B cell (primary cell): ENCODE measurements at regions not wholly inside any gene's neighbourhood (a gene's known extent, or its start where the extent isn't known, plus 50 kb on each side); places are given as distances from the start of the nearest gene placed in this dataset.

Source experiments
- ATAC-seq: fragments of 200-7000 bp; cut with Tn5 transposase; one replicate; pipeline ENCODE4 v1.10.0; 2021; ENCODE audit warnings: low read depth, mild to moderate bottlenecking, moderate number of reproducible peaks, moderate library complexity
- CTCF ChIA-PET: fragments of 350-600 bp; sonication (Branson Sonifier 250); formaldehyde crosslinking; loops from one replicate; lab custom pipeline; 2021; ENCODE audit warnings: antibody characterized with exemption, inconsistent platforms; lab: Charles Lee
- POLR2A ChIA-PET: fragments of 350-600 bp; sonication (Branson Sonifier 250); formaldehyde crosslinking; loops from one replicate; lab custom pipeline; 2021; ENCODE audit warnings: antibody characterized with exemption; lab: Charles Lee
- DNase-seq: peaks from one replicate; pipeline ENCODE4 v3.0.0; 2013
- H2AFZ ChIP-seq: 2 replicates; pipeline ENCODE4 v1.6.1; 2012; ENCODE audit warnings: mild to moderate bottlenecking, low read depth, low read length; ENCODE audit not compliant: insufficient read depth, poor library complexity, severe bottlenecking
- H3K27ac ChIP-seq, 2 donors: 1 replicate in 1 of 2; 2 replicates in 1 of 2; pipeline ENCODE4 v1.5.1; 2012 to 2013; ENCODE audit warnings: low read length in 2 of 2, mild to moderate bottlenecking in 2 of 2, moderate library complexity in 1 of 2
- H3K27me3 ChIP-seq, 4 experiments: fragments of 200-600 bp in 1 of 4; sonication (generic) in 1 of 4; replicated peaks in 1 of 4; 1 replicate in 2 of 4; 2 replicates in 2 of 4; pipeline versions ENCODE4 v1.6.1 to v1.7.0; 2013 to 2016; ENCODE audit warnings: low read length in 3 of 4, mild to moderate bottlenecking in 2 of 4, mixed read lengths in 1 of 4, moderate library complexity in 1 of 4; ENCODE audit not compliant: insufficient read depth in 4 of 4, control insufficient read depth in 3 of 4; ENCODE audit errors: control extremely low read depth in 1 of 4
- H3K36me3 ChIP-seq, 2 experiments: replicated peaks in 1 of 2; 1 replicate in 1 of 2; 2 replicates in 1 of 2; pipeline versions ENCODE4 v1.6.1 to v1.7.1; 2013; ENCODE audit warnings: low read length in 1 of 2; ENCODE audit not compliant: insufficient read depth in 2 of 2, control insufficient read depth in 1 of 2; ENCODE audit errors: control extremely low read depth in 1 of 2, extremely low read depth in 1 of 2
- H3K4me1 ChIP-seq, 2 donors: fragments of 200-600 bp in 1 of 2; sonication (generic) in 1 of 2; 1 replicate in 1 of 2; 2 replicates in 1 of 2; pipeline versions ENCODE4 v1.5.1 to v1.6.1; 2013 to 2017; ENCODE audit warnings: low read length in 2 of 2; ENCODE audit not compliant: control insufficient read depth in 2 of 2, insufficient read depth in 2 of 2
- H3K4me2 ChIP-seq: replicated peaks from 2 replicates; pipeline ENCODE3; 2012; ENCODE audit warnings: mild to moderate bottlenecking, low read depth, low read length; ENCODE audit not compliant: poor library complexity, severe bottlenecking
- H3K4me3 ChIP-seq, 5 experiments: fragments of 200-600 bp in 1 of 5; sonication (generic) in 1 of 5; 1 replicate in 3 of 5; 2 replicates in 2 of 5; pipeline versions ENCODE4 v1.5.1 to v1.7.0; 2011 to 2016; ENCODE audit warnings: low read length in 4 of 5, mild to moderate bottlenecking in 4 of 5, low read depth in 2 of 5, control low read depth in 1 of 5, moderate library complexity in 1 of 5; ENCODE audit not compliant: insufficient read depth in 1 of 5; ENCODE audit errors: control extremely low read depth in 1 of 5, extremely low read depth in 1 of 5
- H3K79me2 ChIP-seq: fragments of 200-600 bp; sonication (generic); one replicate; pipeline ENCODE4 v1.6.0; 2016; ENCODE audit warnings: low read length; ENCODE audit not compliant: control insufficient read depth, insufficient read depth
- H3K9ac ChIP-seq: fragments of 200-600 bp; sonication (generic); 2 replicates; pipeline ENCODE4 v1.6.1; 2017; ENCODE audit warnings: mild to moderate bottlenecking, low read length, moderate library complexity
- H3K9me3 ChIP-seq, 3 donors: one replicate each; pipeline versions ENCODE4 v1.6.1 to v1.7.1; 2013; ENCODE audit warnings: low read length in 2 of 3; ENCODE audit not compliant: control insufficient read depth in 2 of 3, insufficient read depth in 1 of 3; ENCODE audit errors: control extremely low read depth in 1 of 3
- H4K20me1 ChIP-seq: 2 replicates; pipeline ENCODE4 v1.6.0; 2012; ENCODE audit warnings: mild to moderate bottlenecking, low read length; ENCODE audit not compliant: insufficient read depth, control insufficient read depth, poor library complexity, severe bottlenecking
- H3K27ac Mint-ChIP-seq: one replicate; pipeline ENCODE4 v1.8.0; 2021; ENCODE audit warnings: mixed read lengths
- H3K27me3 Mint-ChIP-seq: one replicate; pipeline ENCODE4 v1.8.0; 2021; ENCODE audit warnings: mixed read lengths
- H3K4me1 Mint-ChIP-seq: one replicate; pipeline ENCODE4 v1.8.0; 2021; ENCODE audit warnings: mixed read lengths
- H3K4me3 Mint-ChIP-seq: one replicate; pipeline ENCODE4 v1.8.0; 2021; ENCODE audit warnings: mixed read lengths
- H3K9me3 Mint-ChIP-seq: one replicate; pipeline ENCODE4 v1.8.0; 2022; ENCODE audit warnings: mixed read lengths; ENCODE audit not compliant: insufficient read depth
- CTCF ChIP-seq: fragments of 200-600 bp; IDR thresholded peaks from one replicate; pipeline ENCODE4 v1.8.0; 2022; ENCODE audit warnings: antibody characterized with exemption, mild to moderate bottlenecking
- EZH2 ChIP-seq: IDR thresholded peaks from 2 replicates; pipeline ENCODE4 v1.6.1; 2012; ENCODE audit warnings: borderline replicate concordance, low read depth, mild to moderate bottlenecking, moderate library complexity, low read length; ENCODE audit not compliant: insufficient read depth, poor library complexity, severe bottlenecking
- WGBS: methylation state at CpG from one replicate; pipeline ENCODE4 v1.1.5; 2013; ENCODE audit warnings: missing lambda C conversion rate; ENCODE audit not compliant: insufficient coverage; 5-methylcytosine and 5-hydroxymethylcytosine counted together
- intact Hi-C: fragments of 100-400 bp; cut with micrococcal nuclease; formaldehyde crosslinking; loops from one replicate; pipeline ENCODE4 v1.10.0; 2022

- peaks cover 43% of the 10 kb centered on the region for H3K27me3 Mint-ChIP-seq
Measured at GRCh38 chr2:8614646-8615045, 67.2 kb upstream of the ID2 start.

GRCh38 chr2:8615252-8615575, 66.6 kb upstream of the ID2 start:
- ATAC-seq (no peak), DNase-seq (no peak)
- H3K9me3 ChIP-seq: peaks cover 0 to 18% (median 0%) of the 10 kb centered on the region in 3 donors
- no peak for TF ChIP-seq CTCF
- TF ChIP-seq EZH2: no peak
- no peak overlapping the region for H3K9ac ChIP-seq
- Mint-ChIP-seq H3K27me3 (peaks cover 44% of the 10 kb centered on the region), H3K9me3 (peaks cover 9% of the 10 kb centered on the region), H3K27ac (no peak overlapping the region), H3K4me3 (no peak overlapping the region), H3K4me1 (no peaks in the 10 kb centered on the region)
- no peaks in the 10 kb centered on the region for H3K4me1 ChIP-seq
- no peak overlapping the region for H3K27ac ChIP-seq
- peaks cover 0 to 7% (median 2%) of the 10 kb centered on the region in 4 experiments for H3K27me3 ChIP-seq
- no peak overlapping the region for H2AFZ ChIP-seq
- no peak overlapping the region for H3K4me3 ChIP-seq
- H3K79me2 ChIP-seq: no peaks in the 10 kb centered on the region
- intact Hi-C loops: no loop called here
- no peak overlapping the region for H3K4me2 ChIP-seq
- H4K20me1 ChIP-seq: no peaks in the 10 kb centered on the region
- WGBS: 99% methylated on average over 6 of the region's 6 CpGs
- CTCF ChIA-PET: no interaction called here
- H3K36me3 ChIP-seq: no peaks in the 10 kb centered on the region
- POLR2A ChIA-PET: no interaction called here

More at GRCh38 chr2:8614646-8615045, 67.2 kb upstream of the ID2 start:
- Histone ChIP-seq H3K9ac (no peak overlapping the region), H4K20me1 (no peaks in the 10 kb centered on the region), H2AFZ (no peak overlapping the region), H3K9me3 (peaks cover 0 to 18% (median 0%) of the 10 kb centered on the region in 3 donors), H3K4me3 (no peak overlapping the region), H3K27me3 (peaks cover 0 to 7% (median 2%) of the 10 kb centered on the region in 4 experiments), H3K27ac (no peak overlapping the region), H3K36me3 (no peaks in the 10 kb centered on the region), H3K79me2 (no peaks in the 10 kb centered on the region), H3K4me2 (no peak overlapping the region), H3K4me1 (no peaks in the 10 kb centered on the region)
- no peak overlapping the region for H3K27ac Mint-ChIP-seq
- no peak overlapping the region for H3K4me3 Mint-ChIP-seq
- ChIA-PET POLR2A (no interaction called here), CTCF (no interaction called here)
- 94% methylated on average over 4 of the region's 4 CpGs for WGBS
- H3K4me1 Mint-ChIP-seq: no peaks in the 10 kb centered on the region
- H3K9me3 Mint-ChIP-seq: peaks cover 9% of the 10 kb centered on the region
- no peak for TF ChIP-seq CTCF
- TF ChIP-seq EZH2: no peak
- ATAC-seq: no peak
- DNase-seq: no peak
- intact Hi-C loops: no loop called here
